Gastrocnemius medialis (tissue), 4 donors: ENCODE measurements at regions not wholly inside any gene's neighbourhood (a gene's known extent, or its start where the extent isn't known, plus 50 kb on each side); places are given as distances from the start of the nearest gene placed in this dataset.
"Not testable (repeated sequence)": the region's sequence is repeated elsewhere in the genome, so short reads cannot be mapped to it uniquely, and the experiment has no call there.

Experiments used
- CTCF ChIP-seq, 5 experiments: fragments of 450-650 bp in 3 of 5; fragments of 200-600 bp in 2 of 5; sonication (generic) in 2 of 5; IDR thresholded peaks in 4 of 5; conservative IDR thresholded peaks in 1 of 5; 1 replicate in 4 of 5; 2 replicates in 1 of 5; pipeline ENCODE4 v1.5.1; 2016 to 2019; ENCODE audit warnings: antibody characterized with exemption in 5 of 5, mild to moderate bottlenecking in 3 of 5, moderate library complexity in 3 of 5
- POLR2A ChIP-seq, 2 donors: fragments of 450-650 bp; IDR thresholded peaks; one replicate each; pipeline ENCODE4 v1.6.1; 2017; ENCODE audit warnings: antibody characterized with exemption in 2 of 2, mild to moderate bottlenecking in 2 of 2, moderate library complexity in 2 of 2

GRCh38 chr4:131738991-131739390 lies 1410.1 kb upstream of the PCDH10 start:
- not testable (repeated sequence) for TF ChIP-seq CTCF (IDR thresholded peaks at IDR 0.05 in 4 of 5, conservative IDR thresholded peaks at IDR 0.05 in 1 of 5); POLR2A (IDR thresholded peaks at IDR 0.05)
